ENCODE measurements at regions not wholly inside any gene's neighbourhood (a gene's known extent, or its start where the extent isn't known, plus 50 kb on each side); places are given as distances from the start of the nearest gene placed in this dataset.

GRCh38 chr4:3364199-3364598 is 71.4 kb downstream of the RGS12 start:
- DNase-seq (ENCODE audit: low spot score) (no peak), ATAC-seq (ENCODE audit: low FRiP score) (no peak)
- TF ChIP-seq, protein P1, sequence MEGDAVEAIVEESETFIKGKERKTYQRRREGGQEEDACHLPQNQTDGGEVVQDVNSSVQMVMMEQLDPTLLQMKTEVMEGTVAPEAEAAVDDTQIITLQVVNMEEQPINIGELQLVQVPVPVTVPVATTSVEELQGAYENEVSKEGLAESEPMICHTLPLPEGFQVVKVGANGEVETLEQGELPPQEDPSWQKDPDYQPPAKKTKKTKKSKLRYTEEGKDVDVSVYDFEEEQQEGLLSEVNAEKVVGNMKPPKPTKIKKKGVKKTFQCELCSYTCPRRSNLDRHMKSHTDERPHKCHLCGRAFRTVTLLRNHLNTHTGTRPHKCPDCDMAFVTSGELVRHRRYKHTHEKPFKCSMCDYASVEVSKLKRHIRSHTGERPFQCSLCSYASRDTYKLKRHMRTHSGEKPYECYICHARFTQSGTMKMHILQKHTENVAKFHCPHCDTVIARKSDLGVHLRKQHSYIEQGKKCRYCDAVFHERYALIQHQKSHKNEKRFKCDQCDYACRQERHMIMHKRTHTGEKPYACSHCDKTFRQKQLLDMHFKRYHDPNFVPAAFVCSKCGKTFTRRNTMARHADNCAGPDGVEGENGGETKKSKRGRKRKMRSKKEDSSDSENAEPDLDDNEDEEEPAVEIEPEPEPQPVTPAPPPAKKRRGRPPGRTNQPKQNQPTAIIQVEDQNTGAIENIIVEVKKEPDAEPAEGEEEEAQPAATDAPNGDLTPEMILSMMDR (IDR thresholded peaks at IDR 0.05): no peak

GRCh38 chr4:3364634-3365314 is 72.0 kb downstream of the RGS12 start:
- TF ChIP-seq, protein P1 (IDR thresholded peaks at IDR 0.05): no peak
- DNase-seq (ENCODE audit: low spot score) (no peak), ATAC-seq (ENCODE audit: low FRiP score) (no peak)

DNA sequence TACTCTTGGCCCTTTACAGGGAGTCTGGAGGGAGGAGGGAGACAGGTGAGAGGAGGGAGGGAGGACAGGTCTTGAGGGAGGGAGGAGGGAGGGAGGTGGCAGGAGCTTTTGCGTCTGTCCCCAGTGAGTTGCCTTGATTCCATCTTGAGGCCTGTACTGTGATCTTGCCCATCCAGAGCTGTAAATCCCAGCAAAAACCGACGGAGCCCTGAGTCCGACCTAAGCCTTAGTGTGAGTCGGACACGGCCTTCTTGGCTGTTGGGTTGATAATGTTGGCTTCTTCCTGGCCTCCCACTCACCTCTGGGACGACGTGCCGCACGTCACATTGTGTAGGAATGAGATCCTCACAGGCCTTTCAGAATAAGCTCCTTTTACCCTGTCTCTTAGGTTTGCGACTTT is 72.5 kb downstream of the RGS12 start:
- ATAC-seq (ENCODE audit: low FRiP score) (no peak), DNase-seq (ENCODE audit: low spot score) (no peak)
- TF ChIP-seq, protein P1 (IDR thresholded peaks at IDR 0.05): no peak

DNA sequence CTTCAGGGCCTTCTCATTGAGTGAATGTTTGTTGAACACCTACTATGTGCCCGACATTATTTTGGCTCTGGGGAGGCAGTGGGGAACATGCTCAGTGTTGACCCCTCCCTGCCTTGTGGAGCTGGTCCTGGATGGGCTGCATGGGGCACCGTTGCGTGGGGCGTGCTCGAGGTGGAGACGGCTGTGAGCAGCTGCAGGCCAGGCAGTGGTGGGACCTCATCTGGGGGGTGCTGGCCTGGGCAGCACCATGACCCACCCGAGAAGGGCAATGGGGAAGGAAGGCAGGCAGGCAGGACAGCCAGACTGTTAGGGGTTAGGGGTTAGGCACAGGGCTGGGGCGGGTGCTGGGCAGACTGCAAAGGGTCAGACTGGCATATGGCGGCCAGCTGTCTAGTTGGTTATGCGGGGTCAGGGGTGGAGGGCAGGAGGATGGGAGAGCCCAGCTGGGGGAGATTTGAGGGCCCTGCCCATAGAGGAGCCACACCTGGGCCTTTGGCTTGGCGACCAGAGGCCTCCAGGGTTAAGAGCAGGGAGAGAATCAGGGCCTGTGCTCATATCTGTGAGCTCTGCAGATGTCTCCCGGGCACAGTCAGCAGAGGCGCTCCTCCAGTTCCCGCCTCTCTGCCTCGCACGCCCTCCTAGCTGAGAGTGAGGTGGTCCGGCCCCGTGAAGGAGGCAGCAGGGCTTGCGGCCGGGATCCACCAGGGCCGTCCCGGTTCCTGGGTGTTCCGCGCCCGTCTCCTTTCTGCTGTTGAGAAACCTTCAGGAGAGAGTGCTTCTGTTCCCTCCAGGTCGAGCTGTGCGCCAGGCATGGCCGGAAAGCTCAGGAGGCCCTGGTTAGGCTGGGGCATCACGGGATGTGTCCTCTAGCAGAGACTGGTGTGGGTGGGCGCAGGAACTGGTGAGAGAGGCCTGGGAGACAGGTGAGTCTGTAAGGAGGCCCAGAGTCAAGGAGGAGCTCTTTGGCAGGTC is 73.3 kb downstream of the RGS12 start:
- no peak for DNase-seq (ENCODE audit: low spot score)
- TF ChIP-seq, protein P1 (IDR thresholded peaks at IDR 0.05): no peak
- ATAC-seq (ENCODE audit: low FRiP score): no peak

GRCh38 chr4:3366893-3367775 is 74.3 kb downstream of the RGS12 start:
- TF ChIP-seq, protein P1 (IDR thresholded peaks at IDR 0.05): no peak
- ATAC-seq (ENCODE audit: low FRiP score): no peak
- DNase-seq (ENCODE audit: low spot score): no peak

DNA sequence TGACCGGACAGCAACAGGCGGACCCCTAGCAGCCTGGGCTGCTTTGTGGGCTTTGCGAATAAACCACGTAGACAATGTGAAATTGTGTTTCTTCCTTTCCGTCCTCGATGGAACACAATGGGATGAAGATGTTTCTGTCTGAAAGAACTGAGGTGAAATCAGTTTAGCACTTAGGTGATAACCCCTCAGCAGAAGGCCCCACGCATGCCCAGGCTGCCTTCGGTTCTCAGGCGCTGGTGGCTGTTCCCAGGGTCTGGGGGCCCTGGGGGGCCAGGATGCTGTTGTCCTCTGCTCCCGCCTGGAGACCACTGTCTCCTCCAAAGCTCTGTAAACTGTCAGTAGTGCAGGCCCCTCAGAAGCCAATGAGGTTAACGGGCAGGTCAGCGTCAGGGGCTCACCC is 73.9 kb upstream of the HGFAC start:
- no peak for DNase-seq (ENCODE audit: low spot score)
- ATAC-seq (ENCODE audit: low FRiP score): no peak
- TF ChIP-seq, protein P1 (IDR thresholded peaks at IDR 0.05): no peak
